ENCODE measurements at regions not wholly inside any gene's neighbourhood (a gene's known extent, or its start where the extent isn't known, plus 50 kb on each side); places are given as distances from the start of the nearest gene placed in this dataset.

- H3K36me3 ChIP-seq = no peaks in the 10 kb centered on the region
- no peaks in the 10 kb centered on the region for H3K4me1 ChIP-seq
- no peaks in the 10 kb centered on the region for H3K27me3 ChIP-seq
- no peaks in the 10 kb centered on the region for H3K9me3 ChIP-seq
- no peak for DNase-seq
- no peak for TF ChIP-seq CTCF (IDR thresholded peaks at IDR 0.05; ENCODE audit: low read depth, low read length)
- no peak overlapping the region for H3K4me3 ChIP-seq (ENCODE audit: low read depth, low read length)
Measured at GRCh38 chr2:116716444-116716843, 1098.0 kb upstream of the DDX18 start.

- DNase-seq = peak; percentile 16
- Histone ChIP-seq H3K36me3 (no peaks in the 10 kb centered on the region), H3K27me3 (no peaks in the 10 kb centered on the region), H3K4me1 (no peaks in the 10 kb centered on the region), H3K9me3 (no peaks in the 10 kb centered on the region), H3K4me3 (ENCODE audit: low read depth, low read length) (no peak overlapping the region)
- no peak for TF ChIP-seq CTCF (IDR thresholded peaks at IDR 0.05; ENCODE audit: low read depth, low read length)
Measured at GRCh38 chr2:116717832-116718231, 1096.7 kb upstream of the DDX18 start.

- H3K9me3 ChIP-seq = no peaks in the 10 kb centered on the region
- H3K27me3 ChIP-seq = no peaks in the 10 kb centered on the region
- H3K4me1 ChIP-seq = no peaks in the 10 kb centered on the region
- H3K36me3 ChIP-seq = no peaks in the 10 kb centered on the region
- TF ChIP-seq CTCF (IDR thresholded peaks at IDR 0.05; ENCODE audit: low read depth, low read length) = no peak
- no peak overlapping the region for H3K4me3 ChIP-seq (ENCODE audit: low read depth, low read length)
- DNase-seq = no peak
Measured at GRCh38 chr2:116718451-116718850, 1096.0 kb upstream of the DDX18 start.

- peak; percentile 53 for DNase-seq
- no peak for TF ChIP-seq CTCF (IDR thresholded peaks at IDR 0.05; ENCODE audit: low read depth, low read length)
- H3K36me3 ChIP-seq = no peaks in the 10 kb centered on the region
- no peaks in the 10 kb centered on the region for H3K27me3 ChIP-seq
- H3K9me3 ChIP-seq = no peaks in the 10 kb centered on the region
- no peak overlapping the region for H3K4me3 ChIP-seq (ENCODE audit: low read depth, low read length)
- no peaks in the 10 kb centered on the region for H3K4me1 ChIP-seq
Measured at GRCh38 chr2:116719836-116720235, 1094.7 kb upstream of the DDX18 start.

- H3K4me1 ChIP-seq = no peaks in the 10 kb centered on the region
- H3K27me3 ChIP-seq = no peaks in the 10 kb centered on the region
- no peak overlapping the region for H3K4me3 ChIP-seq (ENCODE audit: low read depth, low read length)
- H3K9me3 ChIP-seq = no peaks in the 10 kb centered on the region
- no peak for DNase-seq
- H3K36me3 ChIP-seq = no peaks in the 10 kb centered on the region
- TF ChIP-seq CTCF (IDR thresholded peaks at IDR 0.05; ENCODE audit: low read depth, low read length) = no peak
Measured at GRCh38 chr2:116724550-116724949, 1089.9 kb upstream of the DDX18 start.

- H3K9me3 ChIP-seq = no peaks in the 10 kb centered on the region
- H3K4me1 ChIP-seq = no peaks in the 10 kb centered on the region
Measured at GRCh38 chr2:116732322-116732721, 1082.2 kb upstream of the DDX18 start.

More at GRCh38 chr2:116732322-116732721, 1082.2 kb upstream of the DDX18 start:
- Histone ChIP-seq H3K4me3 (ENCODE audit: low read depth, low read length) (no peak overlapping the region), H3K27me3 (no peaks in the 10 kb centered on the region), H3K36me3 (no peaks in the 10 kb centered on the region)
- no peak for DNase-seq
- TF ChIP-seq CTCF (IDR thresholded peaks at IDR 0.05; ENCODE audit: low read depth, low read length) = no peak
